ENCODE measurements at regions not wholly inside any gene's neighbourhood (a gene's known extent, or its start where the extent isn't known, plus 50 kb on each side); places are given as distances from the start of the nearest gene placed in this dataset.

DNA sequence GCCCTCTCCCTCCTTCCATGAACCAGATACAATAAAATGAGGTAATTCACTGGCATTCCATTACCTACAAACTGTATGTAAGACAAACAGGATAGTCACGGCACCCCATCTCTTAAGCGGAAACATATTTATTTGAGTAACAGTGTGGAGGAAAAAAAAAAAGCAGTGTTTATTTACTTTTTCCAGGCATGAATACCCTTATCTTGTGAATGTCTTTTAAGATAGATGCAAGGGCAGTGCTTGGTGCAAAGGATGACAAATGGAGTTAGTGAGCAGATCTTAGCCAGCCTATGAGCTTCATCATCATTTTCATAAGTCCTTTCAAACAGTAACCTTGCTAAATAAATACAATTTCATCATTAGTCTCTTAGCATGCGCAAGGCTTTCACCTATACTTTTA is 1661.8 kb upstream of the SPRY2 start:
- TF ChIP-seq FOXM1 (IDR thresholded peaks at IDR 0.05; ENCODE audit: borderline replicate concordance): no peak
- TF ChIP-seq FOXA1 (IDR thresholded peaks at IDR 0.05): 0 out of 2 replicates have a peak, but pooled peaks have one; percentile 12
- TF ChIP-seq NFRKB (IDR thresholded peaks at IDR 0.05): no peak
- TF ChIP-seq, protein P1, sequence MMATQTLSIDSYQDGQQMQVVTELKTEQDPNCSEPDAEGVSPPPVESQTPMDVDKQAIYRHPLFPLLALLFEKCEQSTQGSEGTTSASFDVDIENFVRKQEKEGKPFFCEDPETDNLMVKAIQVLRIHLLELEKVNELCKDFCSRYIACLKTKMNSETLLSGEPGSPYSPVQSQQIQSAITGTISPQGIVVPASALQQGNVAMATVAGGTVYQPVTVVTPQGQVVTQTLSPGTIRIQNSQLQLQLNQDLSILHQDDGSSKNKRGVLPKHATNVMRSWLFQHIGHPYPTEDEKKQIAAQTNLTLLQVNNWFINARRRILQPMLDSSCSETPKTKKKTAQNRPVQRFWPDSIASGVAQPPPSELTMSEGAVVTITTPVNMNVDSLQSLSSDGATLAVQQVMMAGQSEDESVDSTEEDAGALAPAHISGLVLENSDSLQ (IDR thresholded peaks at IDR 0.05): 0 out of 2 replicates have a peak, but pooled peaks have one; percentile 26
- no peak for TF ChIP-seq SP1 (IDR thresholded peaks at IDR 0.05)
- no peak for TF ChIP-seq BHLHE40 (IDR thresholded peaks at IDR 0.05; ENCODE audit: borderline replicate concordance)
- TF ChIP-seq LEF1 (IDR thresholded peaks at IDR 0.05; ENCODE audit: borderline replicate concordance): no peak
- no peak for TF ChIP-seq TARDBP (IDR thresholded peaks at IDR 0.05)
- TF ChIP-seq L3MBTL2 (conservative IDR thresholded peaks at IDR 0.05): no peak
- no peak for TF ChIP-seq FOXK2 (IDR thresholded peaks at IDR 0.05)
- peak; percentile 90 for TF ChIP-seq ARNT (IDR thresholded peaks at IDR 0.05)
